ENCODE measurements at regions not wholly inside any gene's neighbourhood (a gene's known extent, or its start where the extent isn't known, plus 50 kb on each side); places are given as distances from the start of the nearest gene placed in this dataset.

DNA sequence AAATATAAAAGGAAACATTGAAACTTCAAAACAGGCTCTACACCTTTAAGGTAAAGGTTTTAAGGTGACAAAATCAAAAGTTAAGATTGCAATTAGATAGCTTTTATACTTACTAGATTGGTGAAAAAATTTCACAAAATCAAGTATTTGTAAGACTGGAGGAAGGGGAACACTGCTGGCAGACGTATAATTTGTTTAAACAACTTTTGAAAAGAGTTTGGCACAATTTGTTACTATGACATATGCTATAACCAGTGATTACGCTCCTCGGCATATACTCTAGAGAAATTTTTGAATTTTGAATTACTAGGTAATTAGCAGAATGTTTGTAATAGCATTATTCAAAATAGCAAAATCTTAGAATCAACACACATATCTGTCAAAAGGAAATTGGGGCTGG, 425.0 kb downstream of the LRRIQ3 start:
- Mint-ChIP-seq H3K4me3 (ENCODE audit: low read depth) (no peak overlapping the region), H3K27me3 (no peaks in the 10 kb centered on the region), H3K4me1 (ENCODE audit: low read depth) (peaks cover 2% of the 10 kb centered on the region), H3K36me3 (ENCODE audit: insufficient read depth) (no peaks in the 10 kb centered on the region), H3K27ac (no peak overlapping the region), H3K9me3 (ENCODE audit: low read depth) (no peaks in the 10 kb centered on the region)
- TF ChIP-seq, protein P1, sequence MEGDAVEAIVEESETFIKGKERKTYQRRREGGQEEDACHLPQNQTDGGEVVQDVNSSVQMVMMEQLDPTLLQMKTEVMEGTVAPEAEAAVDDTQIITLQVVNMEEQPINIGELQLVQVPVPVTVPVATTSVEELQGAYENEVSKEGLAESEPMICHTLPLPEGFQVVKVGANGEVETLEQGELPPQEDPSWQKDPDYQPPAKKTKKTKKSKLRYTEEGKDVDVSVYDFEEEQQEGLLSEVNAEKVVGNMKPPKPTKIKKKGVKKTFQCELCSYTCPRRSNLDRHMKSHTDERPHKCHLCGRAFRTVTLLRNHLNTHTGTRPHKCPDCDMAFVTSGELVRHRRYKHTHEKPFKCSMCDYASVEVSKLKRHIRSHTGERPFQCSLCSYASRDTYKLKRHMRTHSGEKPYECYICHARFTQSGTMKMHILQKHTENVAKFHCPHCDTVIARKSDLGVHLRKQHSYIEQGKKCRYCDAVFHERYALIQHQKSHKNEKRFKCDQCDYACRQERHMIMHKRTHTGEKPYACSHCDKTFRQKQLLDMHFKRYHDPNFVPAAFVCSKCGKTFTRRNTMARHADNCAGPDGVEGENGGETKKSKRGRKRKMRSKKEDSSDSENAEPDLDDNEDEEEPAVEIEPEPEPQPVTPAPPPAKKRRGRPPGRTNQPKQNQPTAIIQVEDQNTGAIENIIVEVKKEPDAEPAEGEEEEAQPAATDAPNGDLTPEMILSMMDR (IDR thresholded peaks at IDR 0.05; ENCODE audit: unreplicated experiment), result no peak
- DNase-seq (ENCODE audit: low spot score, unreplicated experiment), result no peak

DNA sequence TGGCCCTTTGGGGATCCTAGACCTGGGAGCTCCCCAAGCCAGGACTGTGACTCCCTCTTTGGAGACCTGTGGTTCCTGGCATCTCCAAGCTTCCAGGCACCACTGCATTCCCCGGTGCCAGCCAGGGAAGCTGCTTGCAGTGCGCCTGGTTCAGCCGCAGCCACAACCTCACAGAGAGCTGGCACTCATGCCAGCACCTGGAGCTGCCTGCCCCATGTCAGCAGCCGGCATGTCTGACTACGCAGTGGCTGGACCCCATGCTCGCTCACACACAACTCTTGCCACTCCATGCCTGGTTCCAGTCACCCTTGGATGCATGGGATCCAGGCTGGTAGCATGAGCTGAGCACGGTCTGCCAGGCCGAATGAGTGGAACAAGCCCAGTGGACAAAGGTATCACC, 426.6 kb downstream of the LRRIQ3 start:
- no peaks in the 10 kb centered on the region for H3K9me3 Mint-ChIP-seq (ENCODE audit: low read depth)
- peaks cover 2% of the 10 kb centered on the region for H3K4me1 Mint-ChIP-seq (ENCODE audit: low read depth)
- DNase-seq (ENCODE audit: low spot score, unreplicated experiment), result no peak
- H3K27ac Mint-ChIP-seq, result no peak overlapping the region
- H3K27me3 Mint-ChIP-seq, result no peaks in the 10 kb centered on the region
- no peak overlapping the region for H3K4me3 Mint-ChIP-seq (ENCODE audit: low read depth)
- no peaks in the 10 kb centered on the region for H3K36me3 Mint-ChIP-seq (ENCODE audit: insufficient read depth)
- TF ChIP-seq, protein P1 (IDR thresholded peaks at IDR 0.05; ENCODE audit: unreplicated experiment), result no peak

DNA sequence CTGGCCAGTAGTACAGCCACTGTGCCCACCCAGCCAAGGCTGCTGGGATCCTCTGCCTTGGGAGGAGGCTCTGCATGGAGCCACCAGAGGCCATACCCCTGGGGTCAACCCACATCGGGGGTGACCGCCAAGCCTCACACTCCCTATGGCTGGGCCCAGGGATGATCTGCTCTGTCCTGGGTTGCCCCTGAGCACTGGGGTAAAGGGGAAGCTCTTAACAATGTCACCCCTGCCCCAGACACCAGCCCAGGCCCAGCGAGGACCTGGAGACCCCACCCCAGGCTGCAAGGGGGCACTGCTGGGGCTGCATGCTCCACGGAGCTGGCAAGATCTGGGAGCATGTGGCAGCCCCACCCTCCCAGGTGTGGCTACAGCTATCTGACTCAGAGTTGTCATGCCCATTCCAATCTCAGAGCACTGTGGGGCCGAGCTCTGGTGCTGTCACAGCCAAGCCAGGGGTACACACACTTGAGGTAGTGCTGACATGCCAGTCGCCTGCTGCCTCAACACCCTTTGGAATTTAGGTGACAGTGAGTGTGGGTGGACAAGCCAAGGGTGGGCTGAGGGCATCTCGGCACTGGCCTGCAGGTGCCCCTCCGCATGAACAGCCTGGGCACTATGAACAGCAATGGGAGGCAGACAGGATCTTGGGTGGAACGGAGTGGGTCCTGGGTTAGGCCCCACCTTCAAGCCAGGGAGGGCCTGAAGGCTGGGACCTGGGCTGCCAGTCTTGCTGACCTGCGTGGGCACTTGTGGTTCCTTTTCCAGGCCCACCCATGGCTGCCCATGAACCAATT, 427.7 kb downstream of the LRRIQ3 start:
- no peaks in the 10 kb centered on the region for H3K9me3 Mint-ChIP-seq (ENCODE audit: low read depth)
- H3K27me3 Mint-ChIP-seq, result no peaks in the 10 kb centered on the region
- H3K27ac Mint-ChIP-seq, result no peak overlapping the region
- DNase-seq (ENCODE audit: low spot score, unreplicated experiment), result no peak
- no peak overlapping the region for H3K4me3 Mint-ChIP-seq (ENCODE audit: low read depth)
- H3K4me1 Mint-ChIP-seq (ENCODE audit: low read depth), result peaks cover 6% of the 10 kb centered on the region
- TF ChIP-seq, protein P1 (IDR thresholded peaks at IDR 0.05; ENCODE audit: unreplicated experiment), result no peak
- no peaks in the 10 kb centered on the region for H3K36me3 Mint-ChIP-seq (ENCODE audit: insufficient read depth)

DNA sequence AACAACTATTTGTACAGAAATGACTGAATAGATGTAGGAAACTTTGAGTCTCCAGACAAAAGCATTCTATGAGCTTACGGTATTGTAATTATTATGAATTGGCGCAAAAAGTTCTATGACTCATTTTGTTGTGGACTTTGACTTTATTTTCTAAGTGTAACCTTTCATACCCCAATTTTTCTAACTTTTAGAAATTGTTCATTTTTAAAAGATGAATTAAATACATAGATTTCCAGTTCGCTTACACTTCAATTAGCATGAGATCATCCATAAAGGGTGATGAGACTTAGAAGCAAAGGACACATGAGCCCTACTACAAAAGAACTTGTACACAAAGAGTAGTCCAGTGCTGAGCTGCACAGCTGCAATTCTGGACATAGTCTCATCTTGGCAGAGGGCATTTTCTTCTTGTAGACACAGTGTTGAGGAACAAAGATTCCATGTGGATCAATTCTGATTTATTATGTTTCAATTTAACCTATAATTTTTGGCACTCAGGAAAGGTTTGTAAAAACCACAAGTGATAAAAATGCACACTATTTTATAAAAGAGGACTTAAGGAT, 431.1 kb downstream of the LRRIQ3 start:
- no peak overlapping the region for H3K4me3 Mint-ChIP-seq (ENCODE audit: low read depth)
- no peaks in the 10 kb centered on the region for H3K27me3 Mint-ChIP-seq
- H3K4me1 Mint-ChIP-seq (ENCODE audit: low read depth), result peaks cover 7% of the 10 kb centered on the region
- H3K36me3 Mint-ChIP-seq (ENCODE audit: insufficient read depth), result no peaks in the 10 kb centered on the region
- no peak for DNase-seq (ENCODE audit: low spot score, unreplicated experiment)
- no peak overlapping the region for H3K27ac Mint-ChIP-seq
- TF ChIP-seq, protein P1 (IDR thresholded peaks at IDR 0.05; ENCODE audit: unreplicated experiment), result no peak
- H3K9me3 Mint-ChIP-seq (ENCODE audit: low read depth), result no peaks in the 10 kb centered on the region

DNA sequence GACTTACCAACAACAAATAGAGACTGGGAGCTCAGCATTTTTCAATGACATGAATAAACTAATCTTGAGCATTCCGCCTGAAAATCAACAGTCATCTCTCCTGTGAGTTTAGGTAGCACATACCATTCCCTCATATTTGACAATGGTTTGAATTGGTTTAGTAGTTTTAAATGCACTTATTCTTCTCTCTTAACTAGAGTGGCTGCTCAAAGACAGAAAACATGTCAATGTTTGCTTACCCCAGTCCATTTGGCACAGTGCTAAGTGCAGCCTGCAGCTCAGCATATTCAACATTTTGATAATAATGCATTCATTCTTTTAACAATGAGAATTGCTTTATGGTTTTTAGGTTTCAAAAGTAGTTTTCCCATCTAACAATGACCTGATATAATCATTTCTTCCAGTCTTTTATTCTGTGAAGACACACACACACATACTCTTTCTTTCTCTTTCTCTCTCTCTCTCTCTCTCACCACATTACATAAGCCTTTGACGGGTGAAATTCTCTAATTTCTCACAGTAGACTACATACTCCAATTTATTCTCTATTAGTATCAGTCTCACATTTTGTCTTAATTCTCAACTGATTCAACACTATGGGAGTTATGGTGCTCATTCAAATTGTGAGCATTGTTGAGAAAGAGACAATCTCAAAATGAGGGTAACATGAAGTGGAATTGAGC, 432.3 kb downstream of the LRRIQ3 start:
- no peak for DNase-seq (ENCODE audit: low spot score, unreplicated experiment)
- H3K4me1 Mint-ChIP-seq (ENCODE audit: low read depth), result peaks cover 7% of the 10 kb centered on the region
- H3K9me3 Mint-ChIP-seq (ENCODE audit: low read depth), result no peaks in the 10 kb centered on the region
- H3K27ac Mint-ChIP-seq, result no peak overlapping the region
- H3K36me3 Mint-ChIP-seq (ENCODE audit: insufficient read depth), result no peaks in the 10 kb centered on the region
- H3K27me3 Mint-ChIP-seq, result no peaks in the 10 kb centered on the region
- TF ChIP-seq, protein P1 (IDR thresholded peaks at IDR 0.05; ENCODE audit: unreplicated experiment), result no peak
- H3K4me3 Mint-ChIP-seq (ENCODE audit: low read depth), result no peak overlapping the region
